Loucy (cell line): ENCODE measurements at regions not wholly inside any gene's neighbourhood (a gene's known extent, or its start where the extent isn't known, plus 50 kb on each side); places are given as distances from the start of the nearest gene placed in this dataset.

Experiments used
- CTCF ChIP-seq: fragments of 200-600 bp; sonication (generic); conservative IDR thresholded peaks from 2 replicates; pipeline ENCODE4 v1.5.1; 2014; ENCODE audit warnings: mild to moderate bottlenecking, antibody characterized with exemption, low read length
- EZH2phosphoT487 ChIP-seq: fragments of 200-600 bp; IDR thresholded peaks from 2 replicates; pipeline ENCODE4 v1.6.1; 2018; ENCODE audit warnings: antibody characterized with exemption, mild to moderate bottlenecking, moderate library complexity, borderline replicate concordance

GRCh38 chr10:131430716-131431412 is 119.3 kb upstream of the TCERG1L start:
- TF ChIP-seq CTCF = no peak
- TF ChIP-seq EZH2phosphoT487 = no peak
